Vagina (tissue), 2 donors: ENCODE measurements at regions not wholly inside any gene's neighbourhood (a gene's known extent, or its start where the extent isn't known, plus 50 kb on each side); places are given as distances from the start of the nearest gene placed in this dataset.

Experiments used
- POLR2A ChIP-seq, 2 donors: fragments of 450-650 bp; IDR thresholded peaks; one replicate each; pipeline ENCODE4 v1.6.1; 2017; ENCODE audit warnings: antibody characterized with exemption in 2 of 2, mild to moderate bottlenecking in 2 of 2, moderate library complexity in 2 of 2
- POLR2AphosphoS5 ChIP-seq, 2 donors: sonication (generic); formaldehyde crosslinking; IDR thresholded peaks; one replicate each; pipeline ENCODE4 v1.9.0; 2017; ENCODE audit warnings: antibody characterized with exemption in 2 of 2, mild to moderate bottlenecking in 2 of 2, low read depth in 1 of 2; ENCODE audit not compliant: insufficient read depth in 1 of 2
- TF ChIP-seq, protein P1 (sequence below), 3 experiments: fragments of 450-650 bp in 2 of 3; fragments of 200-600 bp in 1 of 3; sonication (generic) in 1 of 3; IDR thresholded peaks; one replicate each; pipeline ENCODE4 v1.5.1; 2017 to 2019; ENCODE audit warnings: antibody characterized with exemption in 3 of 3, mild to moderate bottlenecking in 2 of 3, moderate library complexity in 2 of 3

DNA sequence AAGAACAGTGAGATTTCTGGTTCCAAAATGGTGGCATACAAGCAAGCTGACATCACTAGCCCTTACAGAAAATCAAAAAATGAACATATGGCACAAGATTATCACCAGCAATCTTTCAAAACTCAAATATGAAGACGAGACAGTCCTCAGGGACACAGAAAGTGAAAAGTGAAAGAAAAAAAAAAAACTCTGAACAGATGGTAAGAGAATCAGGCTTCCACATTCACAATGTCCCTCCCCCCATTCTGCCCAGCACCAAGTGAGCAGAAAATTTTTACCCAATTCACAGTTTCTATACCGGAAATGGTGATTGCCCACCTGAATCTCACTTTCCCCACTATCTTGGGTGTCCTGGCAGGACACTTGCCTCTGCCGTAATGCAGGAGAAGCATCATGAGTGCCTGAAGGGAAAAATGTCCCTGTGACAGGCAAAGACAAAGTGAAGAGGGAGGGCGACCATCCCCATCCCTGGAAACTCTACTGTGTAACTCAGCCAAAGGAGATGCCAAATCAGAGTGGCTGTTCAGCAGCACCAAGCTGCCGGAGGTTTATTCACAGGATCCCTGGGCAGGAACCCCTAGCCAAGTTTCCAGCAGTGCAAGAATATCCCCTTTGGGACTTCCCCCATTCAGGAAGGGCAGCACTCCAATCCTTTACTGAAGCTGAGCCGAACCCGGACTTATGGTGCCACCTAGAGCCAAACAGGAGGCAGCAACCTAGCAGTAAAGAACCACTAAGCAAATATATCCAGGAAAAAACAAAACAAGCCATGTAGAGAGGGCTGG is 312.2 kb downstream of the LRATD1 start:
- TF ChIP-seq, protein P1, sequence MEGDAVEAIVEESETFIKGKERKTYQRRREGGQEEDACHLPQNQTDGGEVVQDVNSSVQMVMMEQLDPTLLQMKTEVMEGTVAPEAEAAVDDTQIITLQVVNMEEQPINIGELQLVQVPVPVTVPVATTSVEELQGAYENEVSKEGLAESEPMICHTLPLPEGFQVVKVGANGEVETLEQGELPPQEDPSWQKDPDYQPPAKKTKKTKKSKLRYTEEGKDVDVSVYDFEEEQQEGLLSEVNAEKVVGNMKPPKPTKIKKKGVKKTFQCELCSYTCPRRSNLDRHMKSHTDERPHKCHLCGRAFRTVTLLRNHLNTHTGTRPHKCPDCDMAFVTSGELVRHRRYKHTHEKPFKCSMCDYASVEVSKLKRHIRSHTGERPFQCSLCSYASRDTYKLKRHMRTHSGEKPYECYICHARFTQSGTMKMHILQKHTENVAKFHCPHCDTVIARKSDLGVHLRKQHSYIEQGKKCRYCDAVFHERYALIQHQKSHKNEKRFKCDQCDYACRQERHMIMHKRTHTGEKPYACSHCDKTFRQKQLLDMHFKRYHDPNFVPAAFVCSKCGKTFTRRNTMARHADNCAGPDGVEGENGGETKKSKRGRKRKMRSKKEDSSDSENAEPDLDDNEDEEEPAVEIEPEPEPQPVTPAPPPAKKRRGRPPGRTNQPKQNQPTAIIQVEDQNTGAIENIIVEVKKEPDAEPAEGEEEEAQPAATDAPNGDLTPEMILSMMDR (IDR thresholded peaks at IDR 0.05) = no peak
- TF ChIP-seq POLR2A (IDR thresholded peaks at IDR 0.05) (no peak), POLR2AphosphoS5 (IDR thresholded peaks at IDR 0.05; ENCODE audit: insufficient read depth in 1 of 2, low read depth in 1 of 2) (no peak)
